CD4-positive, alpha-beta T cell (primary cell): ENCODE measurements at regions not wholly inside any gene's neighbourhood (a gene's known extent, or its start where the extent isn't known, plus 50 kb on each side); places are given as distances from the start of the nearest gene placed in this dataset.

Experiments used
- ATAC-seq: fragments of 200-7000 bp; cut with Tn5 transposase; one replicate; pipeline ENCODE4 v1.10.0; 2022; ENCODE audit warnings: mild to moderate bottlenecking; ENCODE audit not compliant: poor library complexity
- CTCF ChIA-PET: fragments of 350-600 bp; sonication (Branson Sonifier 250); formaldehyde crosslinking; loops from one replicate; lab custom pipeline; 2021; ENCODE audit warnings: antibody characterized with exemption, inconsistent platforms; lab: Charles Lee
- POLR2A ChIA-PET: fragments of 350-600 bp; sonication (Branson Sonifier 250); formaldehyde crosslinking; loops from one replicate; lab custom pipeline; 2021; ENCODE audit warnings: antibody characterized with exemption, inconsistent platforms; lab: Charles Lee
- DNase-seq, 14 experiments: peaks; one replicate each; pipeline ENCODE4 v3.0.0-alpha.2; 2013 to 2020; ENCODE audit warnings: mixed read lengths in 2 of 14
- H3K27ac ChIP-seq, 2 donors: one replicate each; pipeline versions ENCODE4 v1.5.1 to v1.7.0; 2013; ENCODE audit warnings: low read length in 2 of 2, low read depth in 1 of 2, mild to moderate bottlenecking in 1 of 2
- H3K27me3 ChIP-seq, 2 experiments: 1 replicate in 1 of 2; 2 replicates in 1 of 2; pipeline versions ENCODE4 v1.6.1 to v1.7.0; 2013; ENCODE audit warnings: low read length in 2 of 2, control low read depth in 1 of 2, mild to moderate bottlenecking in 1 of 2, moderate library complexity in 1 of 2; ENCODE audit not compliant: insufficient read depth in 2 of 2, control insufficient read depth in 1 of 2
- H3K36me3 ChIP-seq: one replicate; pipeline ENCODE4 v1.6.1; 2013; ENCODE audit warnings: low read length, control low read depth; ENCODE audit not compliant: insufficient read depth
- H3K4me1 ChIP-seq: one replicate; pipeline ENCODE4 v1.6.1; 2013; ENCODE audit warnings: low read length, control low read depth; ENCODE audit not compliant: insufficient read depth
- H3K4me3 ChIP-seq: one replicate; pipeline ENCODE4 v1.5.1; 2013; ENCODE audit warnings: mild to moderate bottlenecking, low read length, moderate library complexity
- H3K9me3 ChIP-seq, 2 experiments: 1 replicate in 1 of 2; 2 replicates in 1 of 2; pipeline versions ENCODE4 v1.6.1 to v1.7.0; 2013; ENCODE audit warnings: low read length in 2 of 2, mild to moderate bottlenecking in 2 of 2, control low read depth in 1 of 2, moderate library complexity in 1 of 2; ENCODE audit not compliant: control insufficient read depth in 1 of 2, insufficient read depth in 1 of 2
- H3K27ac Mint-ChIP-seq: one replicate; pipeline ENCODE4 v1.8.0; 2020; ENCODE audit warnings: mixed read lengths
- H3K27me3 Mint-ChIP-seq: one replicate; pipeline ENCODE4 v1.8.0; 2021; ENCODE audit warnings: mixed read lengths
- H3K36me3 Mint-ChIP-seq: one replicate; pipeline ENCODE4 v1.8.0; 2021; ENCODE audit warnings: low read depth, mixed read lengths
- H3K4me1 Mint-ChIP-seq: one replicate; pipeline ENCODE4 v1.8.0; 2021; ENCODE audit warnings: low read depth, mixed read lengths
- H3K4me3 Mint-ChIP-seq: one replicate; pipeline ENCODE4 v1.8.0; 2020; ENCODE audit warnings: mild to moderate bottlenecking, mixed read lengths
- H3K9me3 Mint-ChIP-seq: one replicate; pipeline ENCODE4 v1.8.0; 2020; ENCODE audit warnings: mixed read lengths
- CTCF ChIP-seq: fragments of 200-600 bp; IDR thresholded peaks from one replicate; pipeline ENCODE4 v1.8.0; 2022; ENCODE audit warnings: antibody characterized with exemption, mild to moderate bottlenecking
- intact Hi-C, 2 experiments: fragments of 100-400 bp; cut with DNase I in 1 of 2; cut with micrococcal nuclease in 1 of 2; formaldehyde crosslinking; loops; one replicate each; pipeline versions ENCODE4 v1.15.1 to v1.9.0; 2023 to 2025; cut with DNase I, micrococcal nuclease

- no peak overlapping the region for H3K4me3 ChIP-seq
- Mint-ChIP-seq H3K4me1 (no peaks in the 10 kb centered on the region), H3K36me3 (no peaks in the 10 kb centered on the region), H3K27me3 (peaks cover 14% of the 10 kb centered on the region), H3K27ac (no peak overlapping the region), H3K9me3 (no peaks in the 10 kb centered on the region), H3K4me3 (no peak overlapping the region)
- H3K27me3 ChIP-seq = no peaks in the 10 kb centered on the region
- DNase-seq (no peak), ATAC-seq (no peak)
- H3K27ac ChIP-seq = no peak overlapping the region
- H3K4me1 ChIP-seq = no peaks in the 10 kb centered on the region
- intact Hi-C loops = no loop called here
- no peaks in the 10 kb centered on the region for H3K9me3 ChIP-seq
- no peaks in the 10 kb centered on the region for H3K36me3 ChIP-seq
- ChIA-PET POLR2A (no interaction called here), CTCF (no interaction called here)
- no peak for TF ChIP-seq CTCF
These were observed 91.9 kb upstream of the FN1 start for GRCh38 chr2:215527736-215528135.

- no peak overlapping the region for H3K27ac ChIP-seq
- intact Hi-C loops = no loop called here
- no peak for TF ChIP-seq CTCF
- ChIA-PET CTCF (no interaction called here), POLR2A (no interaction called here)
- no peaks in the 10 kb centered on the region for H3K27me3 ChIP-seq
- H3K36me3 ChIP-seq = no peaks in the 10 kb centered on the region
- no peaks in the 10 kb centered on the region for H3K4me1 ChIP-seq
- DNase-seq = no peak
- no peak for ATAC-seq
- Mint-ChIP-seq H3K4me1 (no peaks in the 10 kb centered on the region), H3K27ac (no peak overlapping the region), H3K36me3 (no peaks in the 10 kb centered on the region), H3K27me3 (peaks cover 14% of the 10 kb centered on the region), H3K4me3 (no peak overlapping the region), H3K9me3 (no peaks in the 10 kb centered on the region)
- H3K4me3 ChIP-seq = no peak overlapping the region
- no peaks in the 10 kb centered on the region for H3K9me3 ChIP-seq
These were observed 90.5 kb upstream of the FN1 start for GRCh38 chr2:215526341-215526740.

- no peaks in the 10 kb centered on the region for H3K9me3 ChIP-seq
- POLR2A ChIA-PET = no interaction called here
- H3K9me3 Mint-ChIP-seq = no peaks in the 10 kb centered on the region
- intact Hi-C loops = no loop called here
- TF ChIP-seq CTCF = no peak
- CTCF ChIA-PET = no interaction called here
- no peaks in the 10 kb centered on the region for H3K4me1 Mint-ChIP-seq
- no peak overlapping the region for H3K4me3 ChIP-seq
- no peak overlapping the region for H3K4me3 Mint-ChIP-seq
- H3K36me3 Mint-ChIP-seq = no peaks in the 10 kb centered on the region
- peaks cover 14% of the 10 kb centered on the region for H3K27me3 Mint-ChIP-seq
- ATAC-seq = no peak
- H3K4me1 ChIP-seq = no peaks in the 10 kb centered on the region
- H3K27me3 ChIP-seq = no peaks in the 10 kb centered on the region
- H3K27ac ChIP-seq = no peak overlapping the region
- H3K27ac Mint-ChIP-seq = no peak overlapping the region
- DNase-seq = no peak
- H3K36me3 ChIP-seq = no peaks in the 10 kb centered on the region
These were observed 86.4 kb upstream of the FN1 start for GRCh38 chr2:215522237-215522636.
